Endodermal cell (in vitro differentiated cells): ENCODE measurements at regions not wholly inside any gene's neighbourhood (a gene's known extent, or its start where the extent isn't known, plus 50 kb on each side); places are given as distances from the start of the nearest gene placed in this dataset.

ENCODE experiments used
- DNase-seq: peaks from one replicate; pipeline ENCODE4 v3.0.0-alpha.2; 2017
- H3K27ac ChIP-seq: 2 replicates; pipeline ENCODE4 v1.5.1; 2013; ENCODE audit warnings: mild to moderate bottlenecking, low read depth, low read length, moderate library complexity
- H3K27me3 ChIP-seq: 2 replicates; pipeline ENCODE4 v1.6.1; 2013; ENCODE audit warnings: mild to moderate bottlenecking, low read length, moderate library complexity; ENCODE audit not compliant: insufficient read depth, control insufficient read depth, poor library complexity, severe bottlenecking
- H3K36me3 ChIP-seq: 2 replicates; pipeline ENCODE4 v1.7.0; 2013; ENCODE audit warnings: mild to moderate bottlenecking, low read length, moderate library complexity; ENCODE audit not compliant: control insufficient read depth, insufficient read depth
- H3K4me1 ChIP-seq: one replicate; pipeline ENCODE4 v1.7.0; 2013; ENCODE audit warnings: low read length; ENCODE audit not compliant: control insufficient read depth, insufficient read depth
- H3K4me3 ChIP-seq: 2 replicates; pipeline ENCODE4 v1.5.1; 2013; ENCODE audit warnings: mild to moderate bottlenecking, low read length, moderate library complexity
- H3K9ac ChIP-seq: 2 replicates; pipeline ENCODE4 v1.6.1; 2013; ENCODE audit warnings: mild to moderate bottlenecking, low read length, moderate library complexity; ENCODE audit not compliant: poor library complexity, severe bottlenecking; ENCODE audit errors: extremely low read depth
- H3K9me3 ChIP-seq: 2 replicates; pipeline ENCODE4 v1.6.1; 2013; ENCODE audit warnings: mild to moderate bottlenecking, low read length, moderate library complexity; ENCODE audit not compliant: control insufficient read depth
- H3K27ac Mint-ChIP-seq: 2 replicates; pipeline ENCODE4 v1.8.0; 2020; ENCODE audit warnings: mixed read lengths
- H3K27me3 Mint-ChIP-seq: 2 replicates; pipeline ENCODE4 v1.8.0; 2021; ENCODE audit warnings: mild to moderate bottlenecking, mixed read lengths; ENCODE audit not compliant: insufficient read depth
- H3K36me3 Mint-ChIP-seq: 2 replicates; pipeline ENCODE4 v1.8.0; 2020; ENCODE audit warnings: low read depth, mixed read lengths
- H3K4me1 Mint-ChIP-seq: 2 replicates; pipeline ENCODE4 v1.8.0; 2020; ENCODE audit warnings: mixed read lengths
- H3K4me3 Mint-ChIP-seq: 2 replicates; pipeline ENCODE4 v1.8.0; 2020; ENCODE audit warnings: mild to moderate bottlenecking, moderate library complexity, mixed read lengths
- H3K9me3 Mint-ChIP-seq: 2 replicates; pipeline ENCODE4 v1.8.0; 2020; ENCODE audit warnings: mild to moderate bottlenecking, mixed read lengths
- WGBS, 2 experiments: methylation state at CpG; one replicate each; pipeline versions ENCODE4 v1.1.5 to v1.1.7; 2013; ENCODE audit warnings: missing lambda C conversion rate in 2 of 2, mixed read lengths in 1 of 2; ENCODE audit not compliant: insufficient coverage in 1 of 2, insufficient read length in 1 of 2; 5-methylcytosine and 5-hydroxymethylcytosine counted together
- TF ChIP-seq, protein P1 (sequence below): fragments of 200-600 bp; sonication (generic); conservative IDR thresholded peaks from 2 replicates; pipeline ENCODE4 v1.5.0; 2021; ENCODE audit warnings: antibody characterized with exemption, mild to moderate bottlenecking

DNA sequence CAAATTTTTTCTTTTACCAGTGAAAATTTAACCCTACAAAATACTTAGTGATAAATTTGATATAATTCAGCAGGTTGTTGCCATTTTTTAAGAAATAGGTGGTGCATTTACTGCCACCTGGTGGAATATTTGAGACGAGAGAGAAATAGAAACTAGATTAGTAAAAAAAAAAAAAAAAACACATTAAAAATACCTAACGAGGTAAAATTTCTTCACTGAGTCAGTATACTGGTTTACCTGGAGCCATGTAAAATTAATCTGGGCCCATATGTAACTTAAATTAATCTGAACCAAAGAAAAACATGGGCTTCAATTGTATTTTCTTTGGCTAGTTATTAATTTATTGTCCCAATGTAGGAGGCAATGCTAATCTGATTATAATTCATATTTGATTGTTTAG, 520.8 kb downstream of the EPM2A start:
- WGBS, 2 experiments: 33% methylated on average over 1 of the region's 2 CpGs; no CpG with 5 or more reads in 1 of the 2 experiments
- Histone ChIP-seq H3K9ac (no peak overlapping the region), H3K27me3 (no peaks in the 10 kb centered on the region), H3K9me3 (no peaks in the 10 kb centered on the region), H3K27ac (no peak overlapping the region), H3K4me1 (peaks cover 5% of the 10 kb centered on the region), H3K36me3 (no peaks in the 10 kb centered on the region), H3K4me3 (no peak overlapping the region)
- TF ChIP-seq, protein P1, sequence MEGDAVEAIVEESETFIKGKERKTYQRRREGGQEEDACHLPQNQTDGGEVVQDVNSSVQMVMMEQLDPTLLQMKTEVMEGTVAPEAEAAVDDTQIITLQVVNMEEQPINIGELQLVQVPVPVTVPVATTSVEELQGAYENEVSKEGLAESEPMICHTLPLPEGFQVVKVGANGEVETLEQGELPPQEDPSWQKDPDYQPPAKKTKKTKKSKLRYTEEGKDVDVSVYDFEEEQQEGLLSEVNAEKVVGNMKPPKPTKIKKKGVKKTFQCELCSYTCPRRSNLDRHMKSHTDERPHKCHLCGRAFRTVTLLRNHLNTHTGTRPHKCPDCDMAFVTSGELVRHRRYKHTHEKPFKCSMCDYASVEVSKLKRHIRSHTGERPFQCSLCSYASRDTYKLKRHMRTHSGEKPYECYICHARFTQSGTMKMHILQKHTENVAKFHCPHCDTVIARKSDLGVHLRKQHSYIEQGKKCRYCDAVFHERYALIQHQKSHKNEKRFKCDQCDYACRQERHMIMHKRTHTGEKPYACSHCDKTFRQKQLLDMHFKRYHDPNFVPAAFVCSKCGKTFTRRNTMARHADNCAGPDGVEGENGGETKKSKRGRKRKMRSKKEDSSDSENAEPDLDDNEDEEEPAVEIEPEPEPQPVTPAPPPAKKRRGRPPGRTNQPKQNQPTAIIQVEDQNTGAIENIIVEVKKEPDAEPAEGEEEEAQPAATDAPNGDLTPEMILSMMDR: peak; percentile 81
- no peak overlapping the region for H3K4me3 Mint-ChIP-seq
- no peaks in the 10 kb centered on the region for H3K9me3 Mint-ChIP-seq
- H3K36me3 Mint-ChIP-seq: no peaks in the 10 kb centered on the region
- H3K27ac Mint-ChIP-seq: no peak overlapping the region
- peaks cover 18% of the 10 kb centered on the region for H3K4me1 Mint-ChIP-seq
- DNase-seq: no peak
- no peaks in the 10 kb centered on the region for H3K27me3 Mint-ChIP-seq

DNA sequence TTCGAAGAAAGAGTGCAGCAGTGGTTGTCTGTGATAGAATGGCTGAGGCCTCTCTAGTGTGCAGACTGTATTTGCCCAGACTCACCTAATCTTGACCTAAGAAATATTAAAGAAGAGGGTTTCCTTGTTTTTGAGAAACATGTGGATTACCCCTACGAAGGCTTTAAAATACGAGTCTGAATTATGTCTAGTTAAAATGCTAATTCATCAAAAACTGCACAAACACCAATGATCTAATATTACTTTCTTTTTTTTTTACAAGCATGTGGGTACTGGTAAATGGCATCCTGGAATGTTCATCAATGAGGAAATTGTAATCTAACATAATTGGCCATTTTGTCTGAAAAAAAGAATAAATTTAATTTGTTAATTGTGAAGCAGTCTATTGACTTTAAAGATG, 510.9 kb downstream of the EPM2A start:
- peaks cover 5% of the 10 kb centered on the region for H3K9me3 Mint-ChIP-seq
- no peak overlapping the region for H3K4me3 ChIP-seq
- H3K36me3 ChIP-seq: no peaks in the 10 kb centered on the region
- DNase-seq: no peak
- no peak overlapping the region for H3K9ac ChIP-seq
- no peak overlapping the region for H3K4me3 Mint-ChIP-seq
- no peak overlapping the region for H3K27ac ChIP-seq
- H3K4me1 ChIP-seq: no peaks in the 10 kb centered on the region
- H3K36me3 Mint-ChIP-seq: no peaks in the 10 kb centered on the region
- H3K27me3 ChIP-seq: no peaks in the 10 kb centered on the region
- TF ChIP-seq, protein P1: no peak
- whole genome bisulfite sequencing, 2 experiments: 82% methylated on average over 3 of the region's 3 CpGs; no CpG with 5 or more reads in 1 of the 2 experiments
- H3K27me3 Mint-ChIP-seq: no peaks in the 10 kb centered on the region
- H3K9me3 ChIP-seq: peaks cover 18% of the 10 kb centered on the region
- H3K27ac Mint-ChIP-seq: no peak overlapping the region
- no peaks in the 10 kb centered on the region for H3K4me1 Mint-ChIP-seq

DNA sequence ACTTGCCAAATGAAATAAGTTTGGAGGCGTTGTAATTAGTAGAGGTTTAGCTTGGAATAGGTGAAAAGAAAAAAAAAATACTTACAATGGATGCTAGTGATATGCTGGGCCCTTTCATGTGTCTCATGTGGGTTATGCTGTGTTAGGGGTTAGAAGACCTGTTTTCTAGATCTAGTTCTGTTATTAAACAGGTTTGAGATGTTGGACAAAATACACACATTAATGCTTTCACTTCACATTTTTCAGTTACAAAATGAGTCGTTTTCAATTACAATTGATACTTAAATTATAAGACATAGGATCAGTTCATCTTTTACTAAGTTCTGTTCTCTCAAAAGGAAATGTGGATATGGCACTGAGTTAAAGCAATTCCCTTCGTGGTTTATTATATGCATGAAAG, 509.8 kb downstream of the EPM2A start:
- H3K9ac ChIP-seq: no peak overlapping the region
- no peaks in the 10 kb centered on the region for H3K27me3 Mint-ChIP-seq
- H3K9me3 Mint-ChIP-seq: peaks cover 1% of the 10 kb centered on the region
- H3K27ac Mint-ChIP-seq: no peak overlapping the region
- 70 to 97% methylated on average over 1 to 3 of the region's 3 CpGs for WGBS, 2 experiments
- H3K36me3 ChIP-seq: no peaks in the 10 kb centered on the region
- no peaks in the 10 kb centered on the region for H3K4me1 Mint-ChIP-seq
- TF ChIP-seq, protein P1: no peak
- no peaks in the 10 kb centered on the region for H3K27me3 ChIP-seq
- H3K9me3 ChIP-seq: peaks cover 13% of the 10 kb centered on the region
- no peaks in the 10 kb centered on the region for H3K36me3 Mint-ChIP-seq
- H3K4me1 ChIP-seq: no peaks in the 10 kb centered on the region
- no peak for DNase-seq
- H3K4me3 Mint-ChIP-seq: no peak overlapping the region
- no peak overlapping the region for H3K4me3 ChIP-seq
- H3K27ac ChIP-seq: no peak overlapping the region
